Astrocyte of the cerebellum (primary cell): ENCODE measurements at regions not wholly inside any gene's neighbourhood (a gene's known extent, or its start where the extent isn't known, plus 50 kb on each side); places are given as distances from the start of the nearest gene placed in this dataset.

Experiments used
- DNase-seq: peaks from one replicate; pipeline ENCODE4 v3.0.0-alpha.2; 2011; ENCODE audit warnings: low read depth
- H3K4me3 ChIP-seq: 2 replicates; pipeline ENCODE4 v1.5.1; 2011; ENCODE audit warnings: mild to moderate bottlenecking, low read depth, low read length, moderate library complexity
- in situ Hi-C: cut with HindIII; loops from 2 replicates; pipeline ENCODE4 v1.10.0; 2017; ENCODE audit warnings: low sequenced_read_pairs
- TF ChIP-seq, protein P1 (sequence below): IDR thresholded peaks from 2 replicates; pipeline ENCODE4 v1.5.1; 2012; ENCODE audit warnings: low read length, low read depth, moderate library complexity, mild to moderate bottlenecking; ENCODE audit errors: missing control alignments

DNA sequence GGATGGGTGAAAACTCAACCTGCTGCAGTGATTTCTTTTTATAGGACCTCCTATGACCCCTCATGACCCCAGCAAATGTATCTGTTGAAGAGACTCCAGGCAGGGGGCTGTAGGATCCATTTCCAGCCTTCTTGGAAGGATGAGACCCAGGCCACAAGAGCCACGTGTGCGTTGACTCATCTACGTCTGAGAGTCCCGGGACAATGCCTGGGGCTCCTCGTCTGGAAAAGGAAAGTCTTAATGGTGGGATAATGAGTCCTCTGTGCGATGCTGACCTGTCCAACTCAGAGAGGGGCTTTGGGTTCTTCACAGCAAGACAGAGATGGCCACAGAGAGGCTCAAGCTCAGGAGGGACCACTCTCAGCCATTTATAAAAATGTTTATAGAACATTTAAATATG, 80.8 kb downstream of the SMIM21 start:
- in situ Hi-C loops: no loop called here
- no peak for DNase-seq
- TF ChIP-seq, protein P1, sequence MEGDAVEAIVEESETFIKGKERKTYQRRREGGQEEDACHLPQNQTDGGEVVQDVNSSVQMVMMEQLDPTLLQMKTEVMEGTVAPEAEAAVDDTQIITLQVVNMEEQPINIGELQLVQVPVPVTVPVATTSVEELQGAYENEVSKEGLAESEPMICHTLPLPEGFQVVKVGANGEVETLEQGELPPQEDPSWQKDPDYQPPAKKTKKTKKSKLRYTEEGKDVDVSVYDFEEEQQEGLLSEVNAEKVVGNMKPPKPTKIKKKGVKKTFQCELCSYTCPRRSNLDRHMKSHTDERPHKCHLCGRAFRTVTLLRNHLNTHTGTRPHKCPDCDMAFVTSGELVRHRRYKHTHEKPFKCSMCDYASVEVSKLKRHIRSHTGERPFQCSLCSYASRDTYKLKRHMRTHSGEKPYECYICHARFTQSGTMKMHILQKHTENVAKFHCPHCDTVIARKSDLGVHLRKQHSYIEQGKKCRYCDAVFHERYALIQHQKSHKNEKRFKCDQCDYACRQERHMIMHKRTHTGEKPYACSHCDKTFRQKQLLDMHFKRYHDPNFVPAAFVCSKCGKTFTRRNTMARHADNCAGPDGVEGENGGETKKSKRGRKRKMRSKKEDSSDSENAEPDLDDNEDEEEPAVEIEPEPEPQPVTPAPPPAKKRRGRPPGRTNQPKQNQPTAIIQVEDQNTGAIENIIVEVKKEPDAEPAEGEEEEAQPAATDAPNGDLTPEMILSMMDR: no peak
- no peak overlapping the region for H3K4me3 ChIP-seq

DNA sequence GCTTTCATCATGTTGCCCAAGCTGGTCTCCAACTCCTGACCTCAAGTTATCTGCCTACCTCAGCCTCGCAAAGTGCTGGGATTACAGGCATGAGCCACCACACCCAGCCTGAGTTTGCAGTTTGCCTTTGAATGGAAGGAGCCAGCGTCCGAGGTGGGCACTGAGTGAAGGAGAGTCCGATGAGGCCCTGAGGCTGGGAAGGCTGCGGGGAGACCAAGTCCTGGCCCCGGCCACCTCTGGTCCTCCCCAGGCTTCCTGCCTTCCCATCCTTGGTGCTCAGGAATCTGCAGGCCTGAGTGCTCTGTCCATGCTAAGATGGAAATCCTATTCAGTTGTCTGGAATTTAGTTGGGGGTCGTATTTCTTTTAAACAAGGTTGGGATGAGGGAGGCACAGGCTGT, 82.9 kb downstream of the SMIM21 start:
- TF ChIP-seq, protein P1: no peak
- no peak overlapping the region for H3K4me3 ChIP-seq
- no peak for DNase-seq
- in situ Hi-C loops: no loop called here

DNA sequence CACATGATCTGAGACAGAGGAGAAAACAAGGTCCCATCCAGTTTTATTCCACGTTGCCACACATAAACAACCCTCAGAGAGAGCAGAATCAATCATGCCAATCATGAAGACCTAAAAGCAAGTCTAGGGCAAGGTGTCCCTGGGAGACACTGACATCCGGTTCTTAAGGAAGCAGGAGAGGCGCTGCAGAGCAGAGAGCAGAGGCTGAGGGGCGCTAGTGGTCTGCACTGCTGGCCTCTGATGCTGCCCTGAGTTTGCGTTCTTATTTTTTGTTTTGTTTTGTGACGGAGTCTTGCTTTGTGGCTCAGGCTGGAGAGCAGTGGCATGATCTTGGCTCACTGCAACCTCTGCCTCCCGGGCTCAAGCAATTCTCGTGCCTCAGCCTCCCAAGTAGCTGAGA, 83.3 kb downstream of the SMIM21 start:
- H3K4me3 ChIP-seq: no peak overlapping the region
- no peak for DNase-seq
- TF ChIP-seq, protein P1: no peak
- in situ Hi-C loops: no loop called here

DNA sequence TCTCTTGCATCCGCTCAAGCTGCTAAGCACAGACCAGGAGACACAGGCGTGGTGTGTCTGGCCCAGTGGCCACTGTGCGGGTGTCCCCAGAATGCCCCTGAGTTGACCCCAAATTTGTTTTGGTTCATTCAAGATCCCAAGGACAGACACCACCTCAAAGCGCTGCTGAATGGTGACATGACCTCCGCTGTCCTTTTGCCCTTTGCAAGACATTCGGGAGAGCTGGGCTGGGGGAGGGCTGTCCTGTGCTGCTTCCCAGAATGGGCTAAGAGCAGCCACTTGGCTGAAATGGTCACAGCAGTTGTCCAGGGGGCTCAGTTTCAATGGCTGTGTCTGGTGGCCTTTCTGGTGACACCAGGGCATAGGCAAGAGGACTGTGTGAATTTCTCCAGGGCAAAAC, 84.1 kb downstream of the SMIM21 start:
- TF ChIP-seq, protein P1: no peak
- DNase-seq: no peak
- in situ Hi-C loops: no loop called here
- no peak overlapping the region for H3K4me3 ChIP-seq

DNA sequence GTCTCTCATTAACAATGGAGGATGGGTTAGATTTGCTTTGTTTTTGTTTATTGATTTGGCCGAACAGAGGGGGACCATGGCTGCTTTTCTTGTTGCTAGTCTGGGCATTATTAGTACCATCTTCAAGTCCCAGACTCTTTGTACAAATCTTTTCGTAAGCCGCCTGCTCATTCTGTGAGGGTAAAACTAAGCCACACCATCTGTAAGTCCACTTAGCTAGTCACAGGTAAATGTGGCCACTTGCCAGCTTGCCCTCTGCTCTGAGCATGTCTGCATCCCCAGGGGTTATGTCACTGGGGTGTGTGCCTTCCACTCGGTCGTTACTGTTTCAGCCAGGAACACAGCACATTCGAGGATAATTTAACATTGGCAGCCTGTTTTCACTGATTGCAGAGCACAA, 85.6 kb downstream of the SMIM21 start:
- H3K4me3 ChIP-seq: no peak overlapping the region
- DNase-seq: no peak
- TF ChIP-seq, protein P1: no peak
- in situ Hi-C loops: no loop called here

DNA sequence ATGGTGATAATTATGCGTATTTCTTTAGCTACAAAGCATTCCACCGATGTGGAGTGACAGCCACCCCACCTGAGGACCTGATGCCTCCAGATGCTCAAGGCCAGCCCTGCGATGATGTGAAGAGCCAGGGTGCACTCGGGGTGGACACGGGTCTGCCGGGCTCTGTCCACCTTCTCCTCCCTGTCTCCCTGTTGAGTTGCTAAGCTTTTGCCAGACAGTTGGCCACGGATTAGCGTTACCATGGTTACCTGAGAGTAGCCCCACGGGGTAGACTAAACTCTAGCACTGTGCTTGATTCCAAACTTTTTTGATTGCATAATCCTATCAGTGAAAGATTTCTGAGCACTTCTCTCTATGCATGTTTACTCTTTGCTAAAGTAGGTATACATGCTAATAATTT, 86.2 kb downstream of the SMIM21 start:
- H3K4me3 ChIP-seq: no peak overlapping the region
- in situ Hi-C loops: no loop called here
- TF ChIP-seq, protein P1: no peak
- peak; percentile 51 for DNase-seq
